ENCODE measurements at regions not wholly inside any gene's neighbourhood (a gene's known extent, or its start where the extent isn't known, plus 50 kb on each side); places are given as distances from the start of the nearest gene placed in this dataset.
"Not testable (repeated sequence)": the region's sequence is repeated elsewhere in the genome, so short reads cannot be mapped to it uniquely, and the experiment has no call there.

GRCh38 chr17:43315369-43315768 is 81.6 kb upstream of the RNU2-1 start:
- no peak for DNase-seq

DNA sequence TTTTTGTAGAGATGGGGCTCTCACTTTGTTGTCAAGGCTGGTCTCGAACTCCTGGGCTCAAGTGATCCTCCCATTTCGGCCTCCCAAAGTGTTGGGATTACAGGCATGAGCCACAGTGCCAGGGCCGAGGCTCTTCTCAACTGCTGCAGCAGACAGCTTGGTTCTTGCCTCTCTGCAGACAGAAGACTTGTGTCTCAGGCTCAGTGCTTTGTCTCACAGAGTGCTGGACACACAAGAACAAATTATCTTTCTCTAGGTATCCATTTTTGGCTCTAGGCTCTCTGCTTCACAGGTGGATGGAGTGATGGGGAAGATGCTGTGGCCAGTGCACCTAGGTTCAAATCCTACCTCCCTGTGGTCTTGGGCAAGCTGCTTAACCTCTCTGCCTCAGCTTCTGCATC is 80.8 kb upstream of the RNU2-1 start:
- no peak for DNase-seq

- no peak for DNase-seq
These were observed 78.2 kb upstream of the RNU2-1 start for GRCh38 chr17:43312011-43312410.

DNA sequence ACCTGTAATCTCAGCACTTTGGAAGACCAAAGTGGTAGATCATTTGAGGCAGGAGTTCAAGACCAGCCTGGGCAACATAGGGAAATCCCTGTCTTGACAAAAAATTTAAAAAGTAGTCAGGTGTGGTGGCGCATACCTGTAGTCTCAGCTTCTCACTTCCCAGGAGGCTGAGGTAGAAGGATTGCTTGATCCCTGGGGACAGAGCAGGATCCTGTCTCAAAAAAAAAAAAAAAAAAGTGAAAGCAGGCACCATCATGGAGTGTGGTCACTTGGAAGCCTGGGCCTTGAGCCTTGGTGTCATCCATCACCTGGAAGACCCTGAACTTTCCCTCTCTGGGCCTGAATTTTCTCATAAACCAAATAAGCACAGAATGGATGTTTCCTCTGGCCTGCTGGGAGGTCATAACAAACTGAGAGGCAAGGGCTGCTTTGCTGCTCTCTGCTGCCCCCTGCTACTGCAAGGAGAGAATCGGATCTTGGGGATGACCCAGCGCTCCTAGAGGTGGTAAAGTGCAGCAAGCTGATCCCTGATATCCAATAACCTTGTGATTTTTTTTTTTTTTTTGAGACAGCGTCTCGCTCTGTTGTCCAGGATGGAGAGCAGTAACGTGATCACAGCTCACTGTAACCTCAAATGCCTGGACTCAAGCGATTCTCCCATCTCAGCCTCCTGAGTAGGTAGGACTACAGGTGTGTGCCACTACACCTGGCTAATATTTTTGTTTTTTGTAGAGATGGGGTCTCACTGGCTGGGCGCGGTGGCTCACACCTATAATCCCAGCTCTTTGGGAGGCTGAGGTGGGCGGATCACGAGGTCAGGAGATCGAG is 75.9 kb upstream of the RNU2-1 start:
- no peak for DNase-seq

DNA sequence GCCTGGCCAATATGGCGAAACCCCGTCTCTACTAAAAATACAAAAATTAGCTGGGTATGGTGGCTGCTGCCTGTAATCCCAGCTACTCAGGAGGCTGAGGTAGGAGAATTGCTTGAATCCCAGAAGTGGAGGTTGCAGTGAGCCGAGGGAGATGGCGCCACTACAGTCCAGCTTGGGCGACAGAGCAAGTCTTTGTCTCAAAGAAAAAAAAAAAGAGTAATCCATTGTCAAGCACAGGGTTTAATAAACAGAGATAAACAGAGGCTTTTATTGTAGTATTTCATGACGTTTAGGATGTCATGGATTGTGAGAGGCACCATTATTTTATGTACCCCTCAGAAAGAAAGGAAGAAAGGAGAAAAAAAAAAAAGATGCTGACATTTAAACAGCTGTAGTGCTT is 75.2 kb upstream of the RNU2-1 start:
- DNase-seq: no peak

DNA sequence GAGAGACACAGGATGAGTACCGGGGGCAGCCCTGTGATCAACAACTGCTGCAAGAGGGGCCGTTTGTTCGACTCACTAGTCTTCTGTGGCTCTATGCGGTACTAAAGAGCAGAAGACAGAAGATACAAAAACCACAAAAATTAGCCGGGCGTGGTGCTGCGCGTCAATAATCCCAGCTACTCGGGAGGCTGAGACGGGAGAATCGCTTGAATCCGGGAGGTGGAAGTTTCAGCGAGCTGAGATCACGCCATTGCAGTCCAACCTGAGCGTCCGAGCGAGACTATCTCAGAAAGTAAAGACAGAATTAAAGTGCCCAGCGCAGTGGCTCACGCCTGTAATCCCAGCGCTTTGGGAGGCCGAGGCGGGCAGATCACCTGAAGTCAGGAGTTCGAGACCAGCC is 71.0 kb upstream of the RNU2-1 start:
- not testable (repeated sequence) for DNase-seq

GRCh38 chr17:43303049-43303448 is 69.3 kb upstream of the RNU2-1 start:
- DNase-seq: not testable (repeated sequence)

DNA sequence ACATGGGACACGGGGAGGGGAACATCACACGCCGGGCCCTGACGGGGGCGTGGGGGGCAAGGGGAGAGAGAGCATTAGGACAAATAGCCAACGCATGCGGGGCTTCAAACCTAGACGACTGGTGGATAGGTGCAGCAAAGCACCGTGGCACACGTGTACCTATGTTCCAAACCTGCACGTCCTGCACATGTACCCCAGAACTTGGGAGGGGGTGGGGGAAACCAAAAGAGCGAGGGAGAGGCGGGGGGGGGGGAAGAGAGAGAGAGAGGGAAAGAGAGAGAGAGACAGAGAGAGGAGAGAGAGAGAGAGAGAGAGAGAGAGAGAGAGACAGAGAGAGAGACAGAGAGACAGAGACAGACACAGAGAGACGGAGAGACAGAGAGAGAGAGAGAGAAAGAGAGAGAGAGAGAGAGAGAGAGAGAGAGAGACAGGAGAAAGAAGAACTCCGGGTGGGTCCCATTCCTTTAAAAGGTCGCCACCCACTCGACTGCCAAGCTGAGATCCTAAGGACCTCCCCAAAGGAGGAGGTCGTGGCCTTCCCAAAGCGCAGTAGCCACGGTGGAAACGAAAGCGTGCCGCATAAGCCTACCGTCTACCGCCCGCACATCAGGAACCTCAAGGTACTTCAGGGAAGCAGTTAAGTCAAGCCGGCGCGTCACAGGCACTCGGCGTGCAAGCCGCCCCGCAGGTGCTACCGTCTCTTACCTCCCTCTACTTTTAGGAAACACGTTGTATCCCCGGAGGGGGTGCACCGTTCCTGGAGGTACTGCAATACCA is 65.7 kb upstream of the RNU2-1 start:
- DNase-seq: not testable (repeated sequence)

DNA sequence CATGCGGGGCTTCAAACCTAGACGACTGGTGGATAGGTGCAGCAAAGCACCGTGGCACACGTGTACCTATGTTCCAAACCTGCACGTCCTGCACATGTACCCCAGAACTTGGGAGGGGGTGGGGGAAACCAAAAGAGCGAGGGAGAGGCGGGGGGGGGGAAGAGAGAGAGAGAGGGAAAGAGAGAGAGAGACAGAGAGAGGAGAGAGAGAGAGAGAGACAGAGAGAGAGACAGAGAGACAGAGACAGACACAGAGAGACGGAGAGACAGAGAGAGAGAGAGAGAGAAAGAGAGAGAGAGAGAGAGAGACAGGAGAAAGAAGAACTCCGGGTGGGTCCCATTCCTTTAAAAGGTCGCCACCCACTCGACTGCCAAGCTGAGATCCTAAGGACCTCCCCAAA is 55.9 kb upstream of the RNU2-1 start:
- DNase-seq: not testable (repeated sequence)

GRCh38 chr17:43283606-43284005 is 49.8 kb upstream of the RNU2-1 start:
- DNase-seq: not testable (repeated sequence)

Data from stimulated activated CD4-positive, alpha-beta T cell treated with anti-CD3 and anti-CD28 coated beads, Interleukin-4, amount 100 ng/mL, for 1 hour (primary cell).